Activated T-cell treated with anti-CD3 and anti-CD28 coated beads for 48 hours (primary cell): ENCODE measurements at regions not wholly inside any gene's neighbourhood (a gene's known extent, or its start where the extent isn't known, plus 50 kb on each side); places are given as distances from the start of the nearest gene placed in this dataset.
"Not testable (repeated sequence)": the region's sequence is repeated elsewhere in the genome, so short reads cannot be mapped to it uniquely, and the experiment has no call there.

ENCODE experiments used
- DNase-seq: peaks from one replicate; pipeline ENCODE4 v3.0.0-alpha.2; 2020; ENCODE audit warnings: low read depth

DNA sequence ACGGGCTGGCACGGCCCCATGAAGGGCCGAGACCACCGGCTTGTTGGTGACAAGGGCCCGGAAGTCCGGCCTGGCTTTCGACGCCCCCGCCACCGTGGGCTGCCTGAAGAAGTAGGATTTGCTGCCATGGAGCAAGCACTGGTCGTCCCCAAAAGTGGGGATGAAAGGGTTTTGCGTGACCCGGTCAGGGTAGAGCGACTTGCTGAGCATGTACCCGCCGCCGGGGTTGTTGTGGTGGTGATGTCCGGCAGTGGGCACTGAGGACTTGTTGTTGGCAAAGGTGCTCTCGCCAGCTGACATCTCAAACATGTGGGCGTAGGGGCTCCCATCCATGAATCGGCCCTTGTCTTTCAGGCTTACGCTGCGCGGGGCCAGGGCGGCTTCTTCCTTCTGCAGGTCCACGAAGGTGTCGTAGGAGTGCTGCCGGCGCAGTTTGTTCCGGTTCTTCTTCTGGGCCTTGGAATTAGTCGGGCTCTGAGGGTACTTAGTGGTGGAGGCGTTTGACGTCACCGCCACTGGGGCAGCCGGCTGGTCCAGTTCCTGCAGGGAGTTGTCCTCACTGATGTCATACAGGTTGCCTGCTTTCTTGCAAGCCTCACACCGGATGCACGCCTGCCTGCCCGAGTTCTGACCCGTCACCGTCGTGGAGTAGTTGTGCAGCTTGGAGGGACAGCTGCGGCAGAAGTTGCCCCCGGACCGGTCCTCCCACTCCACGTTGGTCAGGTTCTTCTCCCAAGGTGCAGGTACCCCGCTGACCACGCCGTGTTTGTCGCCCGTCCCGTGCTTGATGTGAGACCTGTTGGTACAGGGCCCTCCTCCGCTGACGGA is 366.6 kb downstream of the EMP1 start:
- no peak for DNase-seq

DNA sequence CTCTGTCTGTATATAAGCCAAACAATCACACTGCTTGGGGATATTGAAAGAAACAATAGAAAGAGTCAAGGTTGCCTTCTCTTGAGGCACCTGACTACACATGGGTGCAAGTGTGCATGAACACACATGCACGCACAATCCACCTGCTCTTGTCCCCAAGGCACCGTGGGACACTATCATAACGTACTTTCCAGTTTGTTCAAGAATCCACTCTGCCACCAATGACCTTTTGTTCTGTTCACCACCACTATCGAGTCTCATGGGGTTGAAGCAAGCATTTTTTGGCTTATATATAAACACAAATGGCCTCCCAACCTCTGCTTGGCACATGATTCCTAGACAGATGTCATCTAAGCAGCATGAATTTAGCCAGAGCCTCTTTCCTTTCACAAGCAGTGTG is 365.4 kb downstream of the EMP1 start:
- DNase-seq = no peak

DNA sequence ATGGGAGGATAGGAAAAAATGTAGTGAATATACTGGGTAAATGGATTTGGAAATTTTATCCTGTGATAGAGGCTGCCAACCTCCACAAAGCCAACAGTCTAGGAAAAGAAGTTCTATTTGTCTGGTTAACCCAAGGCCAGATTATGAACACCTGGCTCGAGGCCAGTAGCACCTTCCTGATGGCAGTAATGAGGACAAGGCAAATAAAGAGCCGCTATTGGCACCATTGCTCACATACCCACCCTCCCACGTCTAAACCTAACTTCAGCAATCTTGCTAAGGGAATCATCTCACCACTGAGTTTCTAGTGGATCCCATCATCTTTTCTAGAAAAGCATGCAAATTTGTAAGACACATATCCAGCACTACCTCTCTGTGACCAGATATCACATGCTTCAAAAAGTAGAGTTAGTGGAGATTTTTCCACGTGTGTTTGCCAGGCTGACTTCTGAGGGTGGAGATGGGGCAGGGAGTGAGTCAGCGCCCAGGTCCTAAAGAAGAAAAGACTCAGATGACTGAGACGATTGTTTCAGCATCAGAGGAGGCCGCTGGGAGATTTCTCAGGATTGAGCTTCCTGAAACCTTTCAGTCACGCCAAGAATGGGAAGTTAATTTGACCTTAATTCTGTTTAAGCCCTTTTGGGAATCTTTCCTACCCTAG is 362.9 kb downstream of the EMP1 start:
- DNase-seq = no peak

DNA sequence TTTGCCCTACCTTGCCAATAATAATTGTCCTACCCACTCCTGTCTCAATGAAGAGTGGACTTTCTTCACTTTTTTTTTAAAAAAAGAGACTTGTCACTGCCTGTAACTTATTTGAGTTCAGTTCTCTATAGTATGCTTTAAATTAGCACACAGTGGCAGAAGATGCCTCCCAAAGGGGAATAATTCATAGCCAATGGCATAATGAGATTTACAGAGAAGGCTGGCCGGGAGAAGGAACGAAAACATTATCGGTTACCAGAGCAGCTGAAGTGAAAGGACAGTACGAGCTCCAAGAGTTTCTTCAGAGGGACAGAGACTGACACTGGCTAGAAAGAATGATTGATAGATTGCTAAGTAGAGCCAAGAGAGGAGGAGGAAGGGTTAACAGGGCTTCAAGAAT is 356.3 kb downstream of the EMP1 start:
- DNase-seq = no peak

DNA sequence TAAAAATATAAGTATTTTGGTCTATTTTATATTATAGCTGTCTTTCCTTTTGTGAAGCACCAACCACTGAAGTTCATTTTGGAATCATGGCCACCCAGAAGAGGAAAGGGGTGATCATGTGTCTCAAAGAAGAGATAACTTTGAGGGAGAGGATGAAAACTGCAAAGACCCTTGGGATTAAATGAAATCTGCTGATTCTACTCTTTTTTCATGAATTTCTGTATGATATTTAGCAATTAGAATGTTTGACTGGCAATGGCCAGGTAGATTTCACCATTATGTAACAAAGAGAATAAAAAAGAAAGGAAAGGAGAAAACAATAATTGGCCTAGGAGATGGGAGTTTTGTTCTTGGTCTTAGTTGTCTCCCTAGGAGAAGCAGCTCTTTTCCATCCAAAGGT is 350.8 kb downstream of the EMP1 start:
- DNase-seq = no peak

DNA sequence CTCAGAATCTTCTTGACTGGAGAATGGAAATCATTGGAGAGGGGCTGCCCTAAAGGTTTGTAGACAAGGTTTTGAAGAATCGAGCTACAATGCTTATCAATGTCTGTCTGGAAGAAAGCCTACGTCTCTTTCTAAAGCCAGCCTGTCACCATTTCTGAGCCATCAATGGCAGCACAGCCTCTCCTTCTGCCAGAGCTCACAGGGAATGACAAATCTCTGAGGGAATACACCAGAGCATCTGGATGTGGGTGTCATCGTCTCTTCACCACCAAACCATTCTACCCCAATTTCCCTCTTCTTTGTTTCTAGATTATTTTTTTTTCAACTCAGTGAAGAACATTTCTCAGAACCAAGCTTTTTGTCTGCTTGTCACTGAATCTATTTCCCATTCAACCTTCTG is 349.7 kb downstream of the EMP1 start:
- no peak for DNase-seq

DNA sequence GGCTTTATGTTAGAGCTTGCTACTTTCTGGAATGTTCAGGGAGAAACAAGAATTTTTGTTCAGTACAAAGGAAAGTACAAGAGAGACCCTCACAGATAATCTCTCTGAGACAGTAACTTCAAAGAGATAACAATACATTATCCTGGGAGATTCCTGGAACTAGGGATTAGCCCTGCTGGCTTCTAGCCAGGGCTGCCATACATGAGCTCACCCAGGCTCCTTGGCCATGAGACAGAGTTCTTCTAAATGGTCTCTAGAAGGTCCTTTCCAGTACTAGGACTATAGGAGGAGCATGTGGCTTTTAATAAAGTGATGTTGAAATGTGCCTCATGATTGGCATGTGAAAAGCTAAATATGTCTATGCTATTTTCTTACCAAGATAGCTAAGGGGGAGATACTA is 342.5 kb downstream of the EMP1 start:
- no peak for DNase-seq

DNA sequence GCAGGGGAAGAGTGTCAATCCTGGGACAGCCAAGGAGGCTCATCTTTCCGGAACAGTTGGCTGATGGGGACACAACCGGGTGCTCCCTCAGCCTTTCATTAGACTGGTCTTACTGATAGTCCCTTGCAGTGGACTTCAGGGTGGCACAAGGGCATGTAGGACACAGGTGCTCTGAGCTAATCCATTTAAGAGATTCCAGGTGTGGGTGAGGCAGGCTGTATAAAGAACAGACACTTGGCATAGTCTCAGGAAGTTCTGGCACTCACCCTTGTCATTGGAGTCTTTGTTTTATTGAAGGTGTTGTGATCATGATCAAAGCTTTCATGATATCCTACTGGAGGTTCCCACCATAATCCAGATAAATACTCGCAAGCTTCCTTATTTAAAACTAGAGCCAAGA is 341.6 kb downstream of the EMP1 start:
- no peak for DNase-seq

DNA sequence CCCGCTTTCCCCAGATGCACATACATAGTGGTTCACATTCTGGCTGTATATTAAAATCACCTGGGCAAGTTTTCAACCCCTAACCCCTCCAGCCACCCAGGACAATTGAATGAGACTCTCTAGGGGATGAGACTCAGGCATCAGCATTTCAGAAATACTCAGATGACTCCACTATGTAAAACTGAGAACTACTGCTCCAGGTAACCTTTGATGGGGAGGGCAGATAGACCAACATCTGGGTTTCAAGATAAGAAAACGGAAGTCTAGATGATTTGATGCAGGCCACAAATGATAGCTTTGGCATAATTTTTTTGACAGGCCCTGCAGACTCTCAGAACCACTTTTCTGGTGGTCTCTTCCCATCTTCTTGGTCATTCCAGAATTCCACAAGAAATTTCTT is 341.1 kb downstream of the EMP1 start:
- no peak for DNase-seq

DNA sequence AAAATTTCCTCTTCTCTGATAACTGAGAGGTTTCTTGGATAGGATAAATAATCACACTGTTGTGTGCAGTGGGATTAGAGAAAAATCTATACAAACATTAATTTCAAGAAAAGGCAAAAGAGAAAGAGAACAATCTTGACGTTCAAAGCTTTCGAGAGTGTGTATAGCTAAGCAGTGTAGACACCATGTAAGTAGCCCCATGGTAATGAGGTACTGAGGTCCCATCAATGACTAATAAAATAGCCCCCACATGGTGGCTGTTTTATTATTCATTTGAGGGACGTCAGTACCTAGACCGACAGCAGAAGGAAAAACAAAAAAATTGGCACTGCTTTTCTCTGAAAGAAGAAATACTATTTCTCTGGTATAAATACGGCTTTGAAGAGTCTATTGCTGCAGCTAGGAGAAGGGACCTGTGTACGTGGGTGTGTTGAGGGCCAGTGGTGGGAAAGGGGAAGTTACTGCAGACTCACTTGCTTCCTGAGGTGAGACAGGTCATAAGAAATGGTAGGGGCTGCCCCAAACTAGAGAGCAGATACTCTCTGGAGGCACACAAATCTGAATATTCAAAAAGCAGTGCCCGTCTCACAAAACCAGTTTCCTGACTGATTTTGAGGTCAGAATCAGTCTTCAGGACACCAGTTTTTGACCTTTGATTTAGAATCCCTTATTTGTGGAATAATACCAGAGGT is 339.8 kb downstream of the EMP1 start:
- DNase-seq = no peak

DNA sequence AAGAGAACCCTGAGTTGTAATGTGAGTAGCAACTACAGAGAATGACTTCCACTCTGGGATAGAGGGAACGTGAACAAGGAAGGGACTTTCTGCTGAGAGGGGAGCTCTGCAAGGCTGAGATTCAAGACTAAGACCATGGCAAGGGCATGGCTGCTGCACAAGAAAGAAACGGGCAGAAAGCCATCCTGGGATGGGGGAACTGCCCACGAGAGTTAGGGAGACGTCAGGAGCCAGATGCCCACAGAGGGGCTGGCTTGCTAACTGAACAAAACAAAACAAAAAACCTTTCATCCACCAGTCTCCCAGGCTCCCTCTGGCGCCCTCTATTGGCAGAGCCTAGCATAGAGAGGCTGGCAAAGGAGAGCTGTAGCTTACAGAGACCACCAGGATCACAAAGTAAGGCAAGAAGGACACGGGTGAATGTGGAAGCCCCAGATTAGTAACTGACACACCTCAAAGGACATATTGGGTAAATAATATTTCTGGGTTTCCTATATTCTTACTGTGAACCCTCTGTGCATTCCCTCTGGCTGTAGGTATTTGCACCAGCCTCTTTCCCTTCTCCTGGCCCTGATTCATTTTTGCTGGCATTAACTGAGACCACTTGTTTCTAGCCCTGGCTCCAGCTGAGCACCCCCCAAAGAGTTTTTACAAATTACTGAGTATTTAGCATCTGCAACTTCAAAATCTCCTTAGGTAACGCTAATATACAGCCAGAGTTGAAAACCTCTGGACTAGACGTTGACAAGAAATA is 338.3 kb downstream of the EMP1 start:
- DNase-seq = peak; percentile 33

DNA sequence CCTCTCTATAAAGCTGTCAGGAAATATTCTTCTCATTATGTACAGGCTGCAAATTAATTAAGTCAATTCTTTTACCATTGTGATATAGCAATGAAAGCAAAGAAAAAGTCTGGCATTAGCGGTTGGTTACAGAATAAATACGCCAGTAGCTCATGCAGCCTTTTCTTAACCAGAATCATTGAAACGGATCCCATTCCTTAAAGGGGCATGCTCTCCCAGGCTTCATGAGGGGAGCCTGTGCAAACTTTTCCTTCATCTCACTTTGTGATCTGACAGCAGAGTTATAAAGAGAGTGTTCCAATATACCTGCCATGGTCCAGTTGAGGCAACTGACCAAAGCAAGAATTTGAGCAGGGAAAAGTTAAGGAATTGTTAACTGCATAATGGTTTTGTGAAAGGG is 337.7 kb downstream of the EMP1 start:
- DNase-seq = no peak

DNA sequence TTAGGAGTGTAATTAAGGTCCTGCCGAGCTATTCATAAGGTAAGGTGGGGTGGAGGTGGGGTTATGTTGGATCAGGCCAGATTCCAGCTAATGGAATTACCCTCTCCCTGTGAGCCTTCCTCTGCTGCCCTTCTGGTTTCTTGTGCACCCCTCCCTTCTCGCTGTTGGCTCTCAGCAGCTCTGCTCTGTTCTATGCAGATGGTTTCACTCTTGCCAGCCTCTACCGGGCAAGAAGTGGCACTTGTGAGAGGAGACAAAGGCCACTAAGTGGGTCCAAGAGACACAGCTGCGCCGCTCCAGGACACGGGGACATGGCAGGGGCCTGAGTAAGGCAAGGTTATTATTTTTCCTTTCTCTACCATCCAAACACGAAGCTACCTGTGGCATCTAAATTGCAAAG is 334.4 kb downstream of the EMP1 start:
- DNase-seq = no peak

DNA sequence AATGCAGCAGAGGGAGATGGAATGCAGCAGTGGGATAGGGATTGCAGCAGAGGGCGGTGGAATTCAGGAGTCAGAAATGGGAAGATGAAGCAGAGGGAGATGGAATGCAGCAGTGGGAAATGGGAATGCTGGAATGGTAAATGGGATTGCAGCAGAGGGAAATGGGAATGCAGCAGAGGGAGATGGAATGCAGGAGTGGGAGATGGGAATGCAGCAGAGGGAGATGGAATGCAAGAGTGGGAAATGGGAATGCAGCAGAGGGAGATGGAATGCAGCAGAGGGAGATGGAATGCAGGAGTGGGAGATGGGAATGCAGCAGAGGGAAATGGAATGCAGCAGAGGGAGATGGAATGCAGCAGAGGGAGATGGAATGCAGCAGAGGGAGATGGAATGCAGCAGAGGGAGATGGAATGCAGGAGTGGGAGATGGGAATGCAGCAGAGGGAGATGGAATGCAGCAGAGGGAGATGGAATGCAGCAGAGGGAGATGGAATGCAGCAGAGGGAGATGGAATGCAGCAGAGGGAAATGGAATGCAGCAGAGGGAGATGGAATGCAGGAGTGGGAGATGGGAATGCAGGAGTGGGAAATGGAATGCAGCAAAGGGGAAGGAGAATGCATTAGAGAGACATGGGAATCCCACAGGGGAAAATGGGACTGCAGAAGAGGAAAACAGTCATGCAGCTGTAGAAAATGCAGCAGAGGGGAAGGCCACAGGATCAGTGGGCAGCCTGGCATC is 329.8 kb downstream of the EMP1 start:
- not testable (repeated sequence) for DNase-seq

DNA sequence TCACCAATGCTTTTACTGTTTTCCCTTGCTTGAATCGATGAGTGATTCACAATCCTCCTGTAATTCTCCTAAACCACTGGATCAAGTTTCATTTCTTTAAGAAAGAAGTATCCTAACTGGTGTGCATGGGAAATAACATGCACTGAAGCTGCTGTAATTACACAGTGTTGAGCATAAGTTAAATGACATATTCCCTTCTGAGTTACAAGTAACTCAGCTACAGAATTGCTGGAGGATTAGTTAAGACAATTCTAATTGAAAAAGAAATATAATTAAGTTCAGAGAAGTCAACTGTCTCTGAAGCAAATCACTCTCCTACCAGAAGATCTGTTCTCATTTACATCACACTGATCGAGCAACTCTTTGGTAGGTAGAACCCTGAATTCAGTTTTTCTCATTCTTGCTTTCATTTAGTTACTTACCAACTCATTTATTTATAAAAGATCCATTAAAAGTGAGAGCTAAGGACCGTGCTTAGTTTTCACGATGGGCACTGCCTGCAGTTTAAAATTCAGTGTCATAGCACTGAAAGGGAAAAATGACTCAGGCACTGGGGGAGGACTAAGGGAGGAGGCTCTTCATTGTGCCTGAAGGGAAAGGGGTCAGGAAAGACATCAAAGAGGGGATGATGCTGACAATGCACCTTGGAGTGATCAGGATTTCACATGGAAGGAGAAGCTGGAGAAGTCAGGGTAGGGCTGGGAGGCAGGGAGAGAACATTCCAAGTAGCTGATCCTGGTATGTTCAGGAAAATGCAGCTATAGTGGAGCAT is 327.2 kb downstream of the EMP1 start:
- no peak for DNase-seq

DNA sequence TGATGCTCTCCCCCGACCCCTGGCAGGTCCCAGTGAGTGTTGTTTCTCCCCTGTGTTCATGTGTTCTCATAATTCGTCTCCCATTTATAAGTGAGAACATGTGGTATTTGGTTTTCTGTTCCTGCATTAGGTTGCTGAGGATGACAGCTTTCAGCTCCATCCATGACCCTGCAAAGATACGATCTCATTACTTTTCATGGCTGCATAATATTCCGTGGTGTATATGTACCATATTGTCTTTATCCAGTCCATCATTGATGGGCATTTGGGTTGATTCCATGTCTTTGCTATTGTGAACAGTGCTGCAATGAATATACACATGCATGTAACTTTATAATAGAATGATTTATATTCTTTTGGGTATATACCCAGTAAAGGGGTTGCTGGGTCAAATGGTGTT is 321.5 kb downstream of the EMP1 start:
- DNase-seq = not testable (repeated sequence)

DNA sequence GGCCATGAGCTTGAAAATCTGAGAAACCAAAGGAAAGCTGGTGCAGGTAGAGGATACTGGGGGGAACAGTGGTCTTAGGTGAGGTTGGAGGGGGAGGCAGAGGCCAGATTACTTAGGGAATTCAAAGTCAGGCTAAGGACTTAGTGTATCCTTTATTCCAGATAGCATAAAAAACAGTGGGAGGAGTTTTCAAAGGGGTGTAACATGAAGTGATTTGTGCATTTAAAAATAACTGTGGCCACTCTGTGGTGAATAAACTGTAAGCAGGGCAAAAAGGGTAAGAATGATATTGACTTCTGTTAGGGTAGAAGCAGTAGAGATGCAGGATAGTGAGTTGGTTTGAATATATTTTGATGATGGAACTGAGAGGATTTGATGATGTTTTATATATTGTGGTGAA is 313.2 kb downstream of the EMP1 start:
- DNase-seq = no peak

DNA sequence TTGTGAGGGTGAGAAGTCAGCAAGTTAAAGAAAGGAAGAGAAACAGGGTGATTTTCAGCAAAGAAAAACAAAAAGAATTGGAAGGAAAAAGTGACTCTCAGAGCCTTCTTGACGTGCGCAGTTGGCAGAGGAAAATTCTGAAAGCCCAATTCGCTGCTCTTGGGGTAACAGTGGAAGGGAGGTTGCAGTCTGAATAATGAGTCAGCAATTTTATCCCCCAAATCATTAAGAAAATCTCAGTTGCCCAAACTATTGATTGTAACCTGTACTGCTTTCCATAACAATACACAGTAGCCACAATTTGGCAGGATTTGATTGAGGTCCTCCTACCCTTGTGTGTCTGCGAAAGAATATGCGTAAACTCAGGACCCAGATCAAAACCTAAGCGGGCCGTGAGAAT is 309.1 kb downstream of the EMP1 start:
- no peak for DNase-seq

DNA sequence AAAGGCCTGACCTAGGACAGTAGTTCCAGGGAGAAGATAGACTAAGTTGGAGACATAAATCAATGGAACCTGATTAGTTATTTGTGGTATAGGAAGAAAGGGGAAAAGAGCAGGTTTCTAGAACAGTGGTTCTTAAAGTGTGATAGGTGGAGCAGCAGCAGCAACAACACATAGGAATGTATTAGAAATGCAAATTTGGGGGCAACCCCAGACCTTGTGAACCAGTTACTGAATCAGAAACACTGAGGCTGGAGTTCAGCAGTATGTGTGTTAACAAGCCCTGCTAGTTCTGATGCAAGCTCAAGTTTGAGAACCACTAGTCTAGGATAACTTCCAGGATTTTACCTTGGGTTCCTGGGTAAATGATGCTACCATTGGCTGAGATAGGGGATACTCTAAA is 308.7 kb downstream of the EMP1 start:
- no peak for DNase-seq

DNA sequence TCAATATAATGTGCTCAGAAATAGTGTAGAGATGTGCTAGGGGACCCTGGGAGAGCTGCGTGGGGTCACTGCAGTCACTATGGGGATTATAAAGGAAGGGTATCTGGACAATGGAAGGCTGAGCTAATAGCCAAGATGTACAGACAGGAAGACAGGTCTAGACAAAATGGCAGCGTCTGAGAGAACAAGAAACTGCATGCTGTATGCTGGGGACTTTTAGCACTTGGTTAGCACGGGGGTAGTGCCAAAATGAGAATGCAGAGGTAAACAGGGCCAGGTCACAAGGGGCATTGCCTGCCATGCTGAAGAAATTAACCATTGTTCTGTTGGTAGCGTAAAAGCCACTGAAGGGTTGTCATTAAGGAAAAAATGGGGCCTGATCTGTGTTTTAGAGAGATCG is 308.2 kb downstream of the EMP1 start:
- no peak for DNase-seq

DNA sequence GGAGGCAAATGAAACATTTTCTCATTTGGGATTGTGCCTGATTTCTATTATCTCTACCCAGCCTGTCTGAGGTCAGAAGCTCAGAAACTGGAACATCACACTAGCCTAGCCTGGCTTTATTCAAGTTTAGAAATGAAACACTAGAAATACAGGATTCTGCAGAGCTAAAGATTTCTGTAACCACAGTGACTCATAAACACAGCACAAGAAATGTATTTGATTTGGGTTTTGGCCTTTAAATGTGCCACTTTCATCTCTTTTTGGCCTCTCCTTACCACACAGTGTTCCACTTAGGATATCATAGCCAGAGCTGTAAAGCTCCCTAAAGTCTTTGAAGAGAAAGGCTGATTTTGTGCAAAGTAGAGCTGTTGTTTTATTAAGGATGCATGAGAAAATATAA is 307.5 kb downstream of the EMP1 start:
- no peak for DNase-seq
